GM04503 (cell line): ENCODE measurements at regions not wholly inside any gene's neighbourhood (a gene's known extent, or its start where the extent isn't known, plus 50 kb on each side); places are given as distances from the start of the nearest gene placed in this dataset.
A peak's percentile ranks its signal among the peaks of the same experiment; 100 is the strongest.

Experiments used
- DNase-seq: peaks from one replicate; pipeline ENCODE4 v3.0.0-alpha.2; 2012; ENCODE audit warnings: low read depth

GRCh38 chr21:25375675-25376074, 231.6 kb downstream of the MRPL39 start:
- peak; percentile 26 for DNase-seq

- DNase-seq: no peak
Observed at GRCh38 chr21:25373126-25374082, 233.9 kb downstream of the MRPL39 start.

GRCh38 chr21:25371841-25372425, 235.3 kb downstream of the MRPL39 start:
- DNase-seq: peak; percentile 26

GRCh38 chr21:25370311-25370744, 237.0 kb downstream of the MRPL39 start:
- DNase-seq: peak; percentile 93

GRCh38 chr21:25369524-25370300, 237.6 kb downstream of the MRPL39 start:
- peak; percentile 56 for DNase-seq

GRCh38 chr21:25368531-25368930, 238.8 kb downstream of the MRPL39 start:
- no peak for DNase-seq

GRCh38 chr21:25366116-25366515, 241.2 kb downstream of the MRPL39 start:
- no peak for DNase-seq

- no peak for DNase-seq
Observed at GRCh38 chr21:25362375-25363267, 244.7 kb downstream of the MRPL39 start.

GRCh38 chr21:25361765-25362164, 245.5 kb downstream of the MRPL39 start:
- DNase-seq: no peak

- DNase-seq: no peak
Observed at GRCh38 chr21:25361097-25361496, 246.2 kb downstream of the MRPL39 start.

GRCh38 chr21:25360593-25360992, 246.7 kb downstream of the MRPL39 start:
- DNase-seq: no peak

GRCh38 chr21:25359724-25360123, 247.6 kb downstream of the MRPL39 start:
- no peak for DNase-seq

- DNase-seq: no peak
Observed at GRCh38 chr21:25350056-25350455, 257.2 kb downstream of the MRPL39 start.

- DNase-seq: no peak
Observed at GRCh38 chr21:25343774-25344545, 263.3 kb downstream of the MRPL39 start.

GRCh38 chr21:25342816-25343215, 264.5 kb downstream of the MRPL39 start:
- peak; percentile 40 for DNase-seq

GRCh38 chr21:25341981-25342380, 265.3 kb downstream of the MRPL39 start:
- no peak for DNase-seq

- no peak for DNase-seq
Observed at GRCh38 chr21:25338415-25338814, 268.9 kb downstream of the MRPL39 start.

- DNase-seq: no peak
Observed at GRCh38 chr21:25334046-25334730, 273.1 kb downstream of the MRPL39 start.

- no peak for DNase-seq
Observed at GRCh38 chr21:25331286-25331685, 276.0 kb downstream of the MRPL39 start.

- DNase-seq: no peak
Observed at GRCh38 chr21:25330266-25330665, 277.0 kb downstream of the MRPL39 start.
